GM19023 (cell line): ENCODE measurements at regions not wholly inside any gene's neighbourhood (a gene's known extent, or its start where the extent isn't known, plus 50 kb on each side); places are given as distances from the start of the nearest gene placed in this dataset.
"Not testable (repeated sequence)": the region's sequence is repeated elsewhere in the genome, so short reads cannot be mapped to it uniquely, and the experiment has no call there.

Experiments
- ATAC-seq: cut with Tn5 transposase; IDR thresholded peaks from one replicate; pipeline ENCODE4 v1.9.1; 2021; ENCODE audit warnings: mild to moderate bottlenecking, moderate library complexity; ENCODE audit not compliant: unreplicated experiment

DNA sequence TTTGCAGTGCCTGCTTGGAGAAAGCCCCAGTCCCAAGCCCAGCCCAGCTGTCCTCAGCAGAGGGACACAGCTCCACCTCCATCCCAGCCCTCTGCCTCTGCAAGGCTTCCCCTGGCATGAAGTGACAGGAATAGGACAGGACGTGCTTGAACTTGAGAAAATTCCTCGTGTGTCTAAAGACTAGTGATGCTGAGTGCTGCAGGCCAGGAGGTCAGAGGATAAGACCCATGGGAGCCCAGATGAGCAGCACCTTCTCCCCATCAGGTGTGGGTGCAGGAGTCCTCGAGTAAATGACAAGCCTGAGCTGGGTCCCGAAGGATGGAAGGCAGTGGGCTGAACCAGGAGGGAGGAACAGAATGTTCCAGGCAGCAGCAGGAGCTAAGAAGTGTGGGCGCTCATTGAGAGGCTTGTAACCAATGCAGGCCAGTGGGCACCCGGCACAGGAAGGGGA is 67.8 kb upstream of the UXS1 start:
- ATAC-seq, result no peak

DNA sequence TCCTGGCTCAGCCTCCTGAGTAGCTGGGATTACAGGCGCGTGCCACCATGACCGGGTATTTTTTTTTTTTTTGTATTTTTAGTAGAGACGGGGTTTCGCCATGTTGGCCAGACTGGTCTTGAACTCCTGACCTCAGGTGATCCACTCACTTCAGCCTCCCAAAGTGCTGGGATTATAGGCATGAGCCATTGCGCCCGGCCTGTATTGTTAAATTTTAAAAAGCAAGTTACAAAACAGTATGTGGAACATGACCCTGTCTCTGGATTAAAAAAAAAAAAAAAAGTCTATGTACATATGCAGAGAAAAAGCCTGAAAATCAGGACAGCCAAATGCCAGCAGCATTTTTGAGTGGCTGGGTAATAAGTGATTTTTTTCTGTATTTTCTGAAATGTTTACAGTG is 64.8 kb upstream of the UXS1 start:
- ATAC-seq, result not testable (repeated sequence)

DNA sequence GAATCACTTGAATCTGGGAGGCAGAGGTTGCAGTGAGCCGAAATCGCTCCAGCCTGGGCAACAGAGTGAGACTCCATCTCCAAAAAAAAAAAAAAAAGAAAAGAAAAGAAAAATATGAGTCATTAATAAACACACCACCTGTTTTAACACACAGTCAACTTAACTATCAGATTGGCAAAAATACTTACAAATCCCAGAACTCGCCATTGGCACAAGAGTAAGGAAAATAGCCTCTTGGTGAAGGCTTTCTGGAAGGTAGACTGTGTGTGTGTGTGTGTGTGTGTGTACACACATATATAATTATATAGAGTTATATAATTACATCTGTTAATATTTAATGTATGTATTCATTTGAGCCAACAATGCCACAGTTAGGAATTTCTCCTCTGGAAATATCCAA is 63.7 kb upstream of the UXS1 start:
- no peak for ATAC-seq

DNA sequence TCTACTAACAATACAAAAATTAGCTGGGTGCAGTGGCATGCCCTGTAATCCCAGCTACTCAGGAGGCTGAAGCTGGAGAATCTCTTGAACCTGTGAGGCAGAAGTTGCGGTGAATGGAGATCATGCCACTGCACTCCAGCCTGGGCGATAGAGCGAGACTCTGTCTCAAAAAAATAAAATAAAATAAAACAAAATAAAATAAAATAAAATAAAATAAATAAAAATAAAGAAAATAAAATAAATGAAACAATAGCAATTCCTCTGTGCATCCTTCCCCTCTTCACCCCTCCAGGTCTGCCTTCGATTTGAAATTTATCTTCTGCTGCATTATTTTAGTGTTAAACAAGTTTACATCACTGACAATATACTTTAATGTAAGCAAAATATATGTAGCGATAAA is 63.0 kb upstream of the UXS1 start:
- ATAC-seq, result no peak

DNA sequence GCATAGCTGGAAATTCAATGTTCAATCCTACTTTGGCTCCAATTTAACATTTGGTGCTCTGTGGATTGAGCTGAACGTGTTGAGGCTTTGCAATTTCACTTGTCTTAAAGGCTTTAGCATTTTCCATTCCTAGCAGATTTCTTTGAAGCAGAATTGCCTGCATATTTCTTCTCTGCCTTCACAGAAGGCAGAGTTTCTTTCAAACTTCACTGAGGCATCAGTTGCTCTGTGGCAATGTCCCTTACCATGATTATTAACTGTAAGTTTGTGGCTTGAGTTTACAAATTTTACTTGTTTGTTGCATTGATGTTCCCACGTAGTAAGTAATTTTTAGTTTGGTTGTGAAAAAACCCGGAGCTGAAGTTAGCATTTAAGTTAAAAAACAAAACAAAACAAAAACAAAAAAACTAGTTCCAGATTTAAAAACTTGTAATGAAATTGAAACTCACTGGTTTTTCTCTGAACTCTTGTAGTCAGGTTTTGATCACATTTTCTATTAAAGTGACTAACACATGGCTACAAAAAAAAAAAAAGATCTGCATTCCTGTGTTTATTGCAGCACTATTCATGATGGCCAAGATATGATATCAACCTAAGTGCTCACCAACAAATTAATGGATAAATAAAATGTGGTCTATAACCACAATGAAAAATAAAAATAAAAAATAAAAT is 55.2 kb upstream of the UXS1 start:
- not testable (repeated sequence) for ATAC-seq

DNA sequence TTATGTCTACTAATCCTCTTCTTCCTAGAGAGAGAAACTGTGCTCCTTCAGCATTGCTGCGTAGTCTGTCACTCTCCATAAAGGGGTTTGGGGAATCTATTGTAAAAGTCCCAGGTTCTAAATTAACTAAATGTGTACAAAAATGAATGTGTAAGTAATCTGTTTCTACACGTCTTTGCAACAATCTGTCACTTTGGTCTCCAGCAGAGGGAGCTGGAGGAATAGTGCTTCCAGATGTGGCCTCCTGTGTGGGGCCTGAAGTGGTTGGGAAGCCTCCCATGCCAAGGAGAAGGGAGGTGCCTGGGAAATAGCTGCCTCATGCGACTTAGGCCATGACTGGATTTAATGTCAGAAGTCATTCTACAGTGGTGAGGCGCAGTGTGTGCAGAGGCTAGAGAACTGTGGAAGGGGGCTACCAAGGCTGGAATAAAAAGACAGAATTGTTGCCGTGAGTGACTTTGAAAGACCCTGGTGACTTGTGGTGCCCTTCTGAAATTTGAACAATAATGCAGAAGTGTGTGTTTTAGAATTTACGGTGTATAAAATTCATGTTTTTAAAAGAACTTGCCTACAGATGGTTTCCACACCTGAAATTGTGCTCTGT is 54.5 kb upstream of the UXS1 start:
- not testable (repeated sequence) for ATAC-seq
